ENCODE measurements at regions not wholly inside any gene's neighbourhood (a gene's known extent, or its start where the extent isn't known, plus 50 kb on each side); places are given as distances from the start of the nearest gene placed in this dataset.

DNA sequence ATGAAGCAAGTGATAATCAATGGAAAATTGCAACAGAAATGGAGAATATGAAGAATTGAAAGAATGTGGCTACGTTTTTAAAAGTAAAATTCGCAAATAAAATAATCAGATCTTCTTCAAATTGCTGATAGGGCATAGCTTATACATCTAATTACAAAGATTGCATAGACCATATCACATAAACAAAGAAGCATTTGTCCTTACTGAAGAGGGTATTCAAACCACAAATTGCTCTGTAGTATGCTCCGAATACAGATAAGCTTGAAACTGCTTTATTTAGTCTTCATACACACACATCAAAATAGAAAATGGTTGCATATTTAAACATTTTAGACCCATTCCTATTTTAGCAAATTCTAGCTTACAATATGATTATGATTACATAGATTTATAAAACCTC is 206.7 kb upstream of the SLIT2 start:
- TF ChIP-seq POLR2AphosphoS5 (IDR thresholded peaks at IDR 0.05; ENCODE audit: low read depth, low read length) (no peak), SIN3A (IDR thresholded peaks at IDR 0.05; ENCODE audit: borderline replicate concordance, insufficient read depth, low read length) (no peak), TAF1 (IDR thresholded peaks at IDR 0.05; ENCODE audit: borderline replicate concordance, insufficient read depth, low read length) (no peak)
- TF ChIP-seq, protein P1, sequence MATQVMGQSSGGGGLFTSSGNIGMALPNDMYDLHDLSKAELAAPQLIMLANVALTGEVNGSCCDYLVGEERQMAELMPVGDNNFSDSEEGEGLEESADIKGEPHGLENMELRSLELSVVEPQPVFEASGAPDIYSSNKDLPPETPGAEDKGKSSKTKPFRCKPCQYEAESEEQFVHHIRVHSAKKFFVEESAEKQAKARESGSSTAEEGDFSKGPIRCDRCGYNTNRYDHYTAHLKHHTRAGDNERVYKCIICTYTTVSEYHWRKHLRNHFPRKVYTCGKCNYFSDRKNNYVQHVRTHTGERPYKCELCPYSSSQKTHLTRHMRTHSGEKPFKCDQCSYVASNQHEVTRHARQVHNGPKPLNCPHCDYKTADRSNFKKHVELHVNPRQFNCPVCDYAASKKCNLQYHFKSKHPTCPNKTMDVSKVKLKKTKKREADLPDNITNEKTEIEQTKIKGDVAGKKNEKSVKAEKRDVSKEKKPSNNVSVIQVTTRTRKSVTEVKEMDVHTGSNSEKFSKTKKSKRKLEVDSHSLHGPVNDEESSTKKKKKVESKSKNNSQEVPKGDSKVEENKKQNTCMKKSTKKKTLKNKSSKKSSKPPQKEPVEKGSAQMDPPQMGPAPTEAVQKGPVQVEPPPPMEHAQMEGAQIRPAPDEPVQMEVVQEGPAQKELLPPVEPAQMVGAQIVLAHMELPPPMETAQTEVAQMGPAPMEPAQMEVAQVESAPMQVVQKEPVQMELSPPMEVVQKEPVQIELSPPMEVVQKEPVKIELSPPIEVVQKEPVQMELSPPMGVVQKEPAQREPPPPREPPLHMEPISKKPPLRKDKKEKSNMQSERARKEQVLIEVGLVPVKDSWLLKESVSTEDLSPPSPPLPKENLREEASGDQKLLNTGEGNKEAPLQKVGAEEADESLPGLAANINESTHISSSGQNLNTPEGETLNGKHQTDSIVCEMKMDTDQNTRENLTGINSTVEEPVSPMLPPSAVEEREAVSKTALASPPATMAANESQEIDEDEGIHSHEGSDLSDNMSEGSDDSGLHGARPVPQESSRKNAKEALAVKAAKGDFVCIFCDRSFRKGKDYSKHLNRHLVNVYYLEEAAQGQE (IDR thresholded peaks at IDR 0.05; ENCODE audit: insufficient read depth in 1 of 2, low read depth in 2 of 2, low read length in 2 of 2), result no peak

Measured in PFSK-1 (cell line).